HG03469 (cell line): ENCODE measurements at regions not wholly inside any gene's neighbourhood (a gene's known extent, or its start where the extent isn't known, plus 50 kb on each side); places are given as distances from the start of the nearest gene placed in this dataset.

Experiments
- ATAC-seq: cut with Tn5 transposase; IDR thresholded peaks from one replicate; pipeline ENCODE4 v1.9.1; 2021; ENCODE audit warnings: mild to moderate bottlenecking, moderate library complexity, moderate number of reproducible peaks; ENCODE audit not compliant: unreplicated experiment

DNA sequence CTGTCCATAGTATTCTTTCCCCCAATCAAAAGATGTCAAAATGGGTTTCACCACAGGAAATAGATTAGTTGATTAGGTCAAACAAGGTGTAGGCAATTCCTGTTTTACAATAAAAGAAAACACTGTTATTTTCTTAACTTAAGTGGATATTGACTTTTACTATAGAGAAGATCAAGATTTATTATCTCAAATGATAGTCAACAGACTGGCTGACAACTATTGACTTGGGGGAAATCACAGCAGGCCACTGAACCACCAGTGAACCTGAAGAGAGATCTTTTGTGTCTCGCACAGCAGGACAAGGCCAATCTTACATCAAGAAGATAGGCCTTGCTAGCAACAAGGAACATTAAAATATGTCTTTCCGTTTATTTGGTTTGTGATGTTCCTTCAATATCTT lies 1187.6 kb downstream of the SI start:
- ATAC-seq: no peak

DNA sequence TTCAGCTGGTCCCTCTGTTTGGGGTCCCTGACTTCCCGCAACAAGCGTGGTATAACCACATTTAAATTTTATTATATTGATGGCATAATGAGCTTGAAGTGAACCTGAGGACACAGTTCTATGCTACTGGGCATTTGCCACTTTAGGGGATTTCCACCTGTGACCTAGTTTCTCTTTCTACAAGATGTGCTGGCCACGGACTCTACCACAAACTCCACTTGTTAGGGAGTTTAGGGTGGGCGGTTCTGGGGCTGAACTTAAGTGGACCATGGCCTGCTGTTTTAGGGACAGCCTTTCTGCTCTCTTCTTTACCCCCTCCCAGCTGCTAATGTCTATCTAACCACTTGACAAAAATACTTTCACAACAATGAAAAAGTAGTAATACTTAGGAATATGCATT lies 1199.1 kb downstream of the SI start:
- ATAC-seq: no peak

DNA sequence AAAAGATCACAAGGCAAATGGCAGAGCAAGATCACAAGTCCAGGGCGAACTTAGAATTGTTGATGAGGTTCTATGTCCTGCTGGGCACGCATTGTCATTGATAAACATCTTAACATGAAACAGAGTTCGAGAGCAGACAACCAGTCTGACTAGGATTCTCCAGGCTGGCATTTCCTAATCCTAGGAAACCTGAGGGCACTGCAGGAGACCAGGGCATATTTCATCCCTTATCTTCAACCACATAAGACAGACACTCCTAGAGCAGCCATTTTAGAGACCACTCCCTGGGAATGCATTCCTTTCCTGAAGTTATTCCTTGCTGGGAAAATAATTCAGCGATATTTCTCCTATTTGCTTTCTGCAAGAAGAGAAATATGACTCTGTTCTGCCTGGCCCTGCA lies 1199.9 kb downstream of the SI start:
- no peak for ATAC-seq

DNA sequence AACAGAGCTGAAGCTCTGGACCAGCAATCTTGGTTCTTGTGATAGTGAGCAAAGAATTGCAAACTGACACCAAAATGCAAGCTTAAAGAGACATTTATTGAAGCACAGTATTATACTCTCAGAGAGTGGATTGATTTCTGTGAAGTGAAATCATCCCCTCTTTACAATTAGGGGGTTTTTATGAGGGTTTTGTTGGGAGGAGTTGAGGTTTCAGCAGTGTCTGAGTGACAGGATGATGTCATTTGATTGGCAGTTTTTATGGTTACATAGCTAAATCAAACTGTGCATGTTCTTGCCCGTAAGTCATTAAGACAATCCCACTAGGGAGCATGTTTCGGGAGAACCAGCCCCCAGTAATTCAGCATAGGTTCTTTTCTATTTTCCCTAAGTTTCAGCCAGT lies 1200.5 kb downstream of the SI start:
- no peak for ATAC-seq

DNA sequence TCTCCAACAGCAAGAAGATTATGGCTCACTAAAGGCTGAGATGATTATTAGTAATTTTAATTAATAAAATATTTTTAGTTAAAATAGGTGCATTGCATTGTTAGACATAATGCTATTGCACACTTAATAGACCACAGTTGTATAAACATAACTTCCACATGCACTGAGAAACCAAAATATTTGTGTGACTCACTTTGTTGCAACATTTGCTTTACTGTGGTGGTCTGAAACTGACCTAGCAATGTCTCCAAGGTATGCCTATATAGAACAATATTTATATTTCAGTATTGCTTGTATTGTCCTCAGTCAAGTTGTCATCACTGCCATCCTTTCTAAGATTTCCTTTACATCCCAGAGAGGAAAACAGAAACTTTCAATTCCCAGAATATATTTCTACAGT lies 1215.2 kb downstream of the SI start:
- ATAC-seq: no peak

DNA sequence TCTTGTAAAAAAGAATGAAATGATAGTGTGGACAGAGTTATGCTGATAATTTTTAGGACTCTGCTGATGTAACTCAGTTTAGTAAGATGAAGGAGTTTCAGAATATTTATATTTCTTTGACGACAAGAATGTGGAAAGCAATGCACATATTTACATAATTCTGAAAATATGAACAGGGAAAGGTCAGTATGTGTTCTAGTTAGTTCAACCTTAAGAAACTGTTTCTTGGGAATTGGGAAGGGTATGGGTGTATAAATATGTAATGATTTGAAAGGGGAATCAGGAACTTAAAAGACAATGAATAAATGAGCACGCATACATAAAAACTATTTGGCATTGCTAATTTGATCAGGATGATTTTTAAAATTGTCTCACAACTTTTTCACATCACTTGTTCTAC lies 1226.1 kb downstream of the SI start:
- no peak for ATAC-seq

DNA sequence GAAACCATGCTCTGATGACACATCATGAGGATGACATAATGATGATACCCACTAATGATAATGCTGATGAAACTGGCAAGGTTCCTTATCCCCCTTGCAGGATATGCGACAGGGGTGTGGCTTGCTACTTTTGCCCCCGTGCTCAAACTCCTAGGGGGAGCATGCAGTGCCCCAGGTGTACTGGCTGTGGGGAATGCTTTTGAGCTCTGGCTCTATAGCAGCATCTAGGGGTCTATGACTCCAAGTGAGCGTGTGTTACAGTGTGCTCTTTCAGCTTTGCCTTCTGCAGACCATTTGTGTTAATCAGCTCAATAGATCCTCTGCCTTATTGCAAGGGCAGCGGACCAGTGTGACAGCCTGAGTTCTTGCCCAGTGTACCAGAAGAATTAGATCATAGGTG lies 1239.5 kb downstream of the SI start:
- ATAC-seq: no peak

DNA sequence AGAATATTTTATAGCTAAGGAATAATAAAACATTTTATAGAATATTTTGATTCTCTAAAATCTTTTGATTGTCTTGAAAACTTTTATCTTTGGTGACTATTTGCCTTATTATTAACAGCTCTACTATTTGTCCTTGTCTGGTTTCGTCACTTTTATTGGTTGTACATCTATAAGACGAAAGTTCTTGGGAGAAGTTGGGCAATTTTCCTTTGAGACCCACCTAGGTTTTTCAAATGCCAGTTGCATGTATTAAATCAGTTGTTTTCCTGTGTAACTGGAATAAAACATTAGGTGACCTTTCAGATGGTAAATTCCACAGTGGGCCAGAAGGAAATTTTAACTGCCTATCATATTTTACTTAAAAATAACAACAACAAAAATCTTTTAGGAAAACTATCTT lies 1245.7 kb downstream of the SI start:
- ATAC-seq: no peak

DNA sequence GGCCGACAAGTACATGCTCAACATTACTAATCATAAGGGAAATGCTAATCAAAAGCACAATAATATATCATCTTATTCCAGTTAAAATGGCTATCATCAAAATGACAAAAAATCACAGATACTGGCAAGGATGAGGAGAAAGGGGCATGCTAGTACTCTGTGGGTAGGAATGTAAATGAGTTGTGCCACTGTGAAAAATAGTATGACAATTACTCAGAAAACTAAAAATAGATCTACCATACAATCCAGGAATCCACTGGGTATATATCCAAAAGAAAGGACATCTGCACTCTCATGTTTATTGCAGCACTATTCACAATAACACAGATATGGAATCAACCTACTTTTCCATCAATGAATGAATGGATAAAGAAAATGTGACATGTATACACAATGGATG lies 1256.5 kb downstream of the SI start:
- no peak for ATAC-seq

DNA sequence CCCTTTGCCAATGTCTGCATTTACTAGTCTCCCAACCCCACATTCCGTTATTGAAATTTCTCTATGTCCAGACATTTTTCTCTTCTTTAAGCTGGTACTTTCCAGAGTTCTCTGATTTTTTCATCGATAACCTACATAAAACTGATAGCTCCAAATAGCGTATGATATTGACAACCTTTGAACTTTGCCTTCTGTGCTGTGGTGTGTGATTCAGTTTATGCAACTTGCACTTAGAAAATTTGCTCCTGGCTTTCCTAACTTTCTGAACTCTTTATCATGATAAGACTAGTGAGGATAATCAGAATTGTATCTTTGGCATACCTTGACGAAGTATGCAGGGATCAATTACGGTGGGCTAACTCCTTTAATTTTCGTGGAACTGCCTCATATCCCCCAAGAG lies 1261.3 kb downstream of the SI start:
- no peak for ATAC-seq

DNA sequence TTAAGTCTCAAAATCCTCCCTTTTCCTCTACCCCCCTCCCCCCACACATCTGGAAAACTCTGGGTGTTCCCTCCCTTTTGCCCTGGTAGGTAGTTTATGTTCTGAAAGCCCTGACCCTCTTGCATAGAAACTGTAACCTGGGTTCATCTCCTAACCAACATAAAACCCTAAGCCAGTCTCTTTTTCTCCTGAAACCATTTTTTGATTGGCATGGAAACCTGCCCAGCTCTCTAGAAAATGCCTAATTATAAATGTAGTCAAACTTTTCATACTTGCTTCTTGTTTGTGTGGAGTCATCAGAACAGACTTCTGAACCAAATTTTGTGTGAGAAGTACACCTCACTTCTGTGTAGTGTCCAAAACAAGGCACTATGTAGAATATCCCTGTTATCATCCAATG lies 1264.4 kb downstream of the SI start:
- no peak for ATAC-seq

DNA sequence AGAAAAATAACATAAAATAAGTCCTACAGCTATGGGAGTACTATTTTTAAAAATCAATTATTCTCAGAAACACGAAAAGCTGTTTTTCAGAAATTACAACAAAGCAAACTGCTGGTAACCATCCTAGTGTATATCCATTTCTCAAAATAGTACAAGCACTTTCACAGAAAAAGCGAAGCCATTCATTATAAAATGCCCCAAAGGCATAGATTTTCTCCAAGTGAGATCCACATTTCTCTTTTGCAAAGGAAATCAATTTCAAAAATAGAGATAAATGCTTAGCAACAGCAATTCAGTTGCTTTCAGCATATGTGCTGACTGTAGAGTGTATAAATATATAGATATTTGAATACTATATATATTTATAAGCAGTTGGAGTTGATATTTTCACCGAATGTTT lies 1266.3 kb downstream of the SI start:
- no peak for ATAC-seq

DNA sequence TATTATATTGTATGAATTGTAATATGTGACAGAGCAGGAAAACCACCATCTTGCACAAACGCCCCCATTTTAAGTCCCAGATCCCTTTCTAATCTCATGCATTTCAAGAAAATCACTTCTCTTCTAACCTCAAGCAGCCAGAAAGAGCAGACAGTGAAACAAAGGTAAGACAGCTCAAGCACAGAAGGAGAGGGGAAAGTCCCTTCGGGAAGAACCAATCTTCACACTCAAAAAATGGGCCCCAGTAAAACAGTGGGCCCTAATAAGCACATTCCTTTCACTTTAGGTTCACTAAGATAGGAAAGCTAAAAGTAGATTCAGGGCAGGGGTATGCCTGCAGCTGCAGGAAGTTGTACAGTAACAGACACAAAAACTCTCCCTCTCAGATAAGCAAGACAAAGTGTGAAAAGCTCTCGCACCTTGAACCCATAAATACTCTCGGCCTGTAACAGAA lies 1268.7 kb downstream of the SI start:
- ATAC-seq: peak; percentile 56

DNA sequence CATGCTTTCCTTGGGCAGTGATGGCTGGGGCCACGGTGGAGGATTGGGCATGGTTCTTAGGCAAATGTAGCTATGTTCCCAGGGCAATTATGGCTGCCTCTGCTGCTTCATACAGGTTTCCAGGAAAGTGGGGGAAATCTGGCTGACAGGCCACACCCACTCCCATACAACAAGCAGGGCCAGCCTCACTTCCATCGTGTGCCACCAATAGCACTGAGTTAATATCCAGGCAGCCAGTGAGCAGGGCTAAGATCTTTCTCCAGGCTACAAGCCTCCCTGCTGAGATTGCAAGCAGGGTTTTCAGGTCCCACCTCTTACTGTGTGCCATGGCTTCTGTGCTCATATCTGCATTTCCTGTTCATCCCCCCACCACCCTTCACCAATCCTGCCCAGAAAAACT lies 1291.9 kb downstream of the SI start:
- no peak for ATAC-seq

DNA sequence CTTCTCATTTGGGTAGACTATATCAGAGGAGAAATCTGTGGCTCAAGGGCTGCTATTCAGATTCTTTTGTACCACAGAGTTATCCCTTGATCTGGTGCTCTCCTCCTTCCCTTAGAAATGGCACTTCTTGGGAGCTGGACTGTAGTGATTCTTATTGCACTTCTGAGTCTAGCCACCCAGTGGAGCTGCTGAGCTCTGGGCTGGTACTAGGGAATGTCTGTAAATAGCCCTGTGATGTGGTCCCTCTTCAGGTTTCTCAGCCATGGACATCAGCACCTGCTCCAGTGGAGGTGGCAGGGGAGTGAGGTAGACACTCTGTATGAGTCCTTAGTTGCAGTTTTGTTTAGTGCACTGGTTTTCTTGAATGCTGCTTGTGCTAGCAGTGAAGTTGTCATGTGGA lies 1292.6 kb downstream of the SI start:
- ATAC-seq: no peak

DNA sequence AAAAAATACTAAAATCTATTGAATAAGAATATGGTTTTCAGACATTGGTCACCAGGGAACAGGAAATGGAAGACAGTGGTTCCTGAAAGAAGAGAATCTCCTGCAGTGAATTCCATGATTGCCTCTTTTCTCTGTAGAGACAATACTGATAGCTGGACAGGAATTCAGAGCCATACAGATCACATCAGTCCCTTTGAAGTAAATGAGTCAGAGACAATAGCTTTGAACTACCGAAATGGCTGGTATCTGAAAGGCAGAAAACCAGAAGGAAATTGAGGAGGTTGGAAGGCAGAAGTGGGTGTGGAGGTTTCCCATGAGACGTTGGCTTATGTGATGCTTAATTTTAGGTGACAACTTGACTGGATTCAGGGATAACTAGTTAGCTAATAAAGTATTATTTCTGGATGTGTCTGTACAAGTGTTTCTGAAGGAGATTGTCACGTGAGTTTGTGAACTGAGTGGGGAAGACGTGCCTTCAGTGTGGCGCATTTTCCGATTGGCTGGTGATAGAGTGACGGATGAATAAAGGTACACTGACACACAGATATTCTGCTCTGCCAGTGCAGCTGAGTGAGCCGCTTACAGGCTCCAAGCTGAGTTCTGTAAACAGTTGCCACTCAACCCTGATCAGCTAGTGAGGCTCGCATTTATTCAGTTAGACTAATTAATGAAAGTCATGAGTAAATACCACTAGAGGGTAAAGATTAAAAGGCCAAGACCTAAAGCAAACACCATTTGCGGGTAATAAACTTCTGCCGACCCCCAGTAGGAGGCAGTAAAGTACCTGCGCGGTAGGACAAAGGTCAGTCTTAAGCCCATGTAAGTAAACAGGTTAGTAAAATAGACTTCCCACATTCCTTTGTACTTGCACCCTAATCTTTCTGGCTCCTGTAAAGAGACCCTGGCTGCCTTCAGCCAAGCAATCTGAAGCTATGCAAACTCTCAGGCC lies 1298.6 kb downstream of the SI start:
- ATAC-seq: no peak

DNA sequence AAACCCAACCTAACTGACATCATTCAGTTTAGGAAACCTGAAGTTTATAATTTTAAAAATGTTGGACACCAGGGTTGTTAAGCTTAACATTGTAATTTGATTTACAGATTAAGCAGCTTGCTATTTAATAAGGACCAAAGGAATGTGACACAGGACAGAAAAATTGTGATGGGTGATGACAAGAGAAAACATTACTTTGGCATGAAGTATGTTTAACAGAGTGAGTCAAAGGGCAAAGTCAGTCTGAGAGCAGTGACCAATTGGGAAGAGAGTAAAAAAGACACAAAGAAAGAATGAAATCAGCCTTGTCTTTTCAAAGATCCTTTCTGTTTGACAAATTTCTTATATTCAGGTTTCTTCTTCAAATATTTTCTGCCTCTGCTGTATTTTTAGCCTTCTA lies 1301.6 kb downstream of the SI start:
- ATAC-seq: no peak

DNA sequence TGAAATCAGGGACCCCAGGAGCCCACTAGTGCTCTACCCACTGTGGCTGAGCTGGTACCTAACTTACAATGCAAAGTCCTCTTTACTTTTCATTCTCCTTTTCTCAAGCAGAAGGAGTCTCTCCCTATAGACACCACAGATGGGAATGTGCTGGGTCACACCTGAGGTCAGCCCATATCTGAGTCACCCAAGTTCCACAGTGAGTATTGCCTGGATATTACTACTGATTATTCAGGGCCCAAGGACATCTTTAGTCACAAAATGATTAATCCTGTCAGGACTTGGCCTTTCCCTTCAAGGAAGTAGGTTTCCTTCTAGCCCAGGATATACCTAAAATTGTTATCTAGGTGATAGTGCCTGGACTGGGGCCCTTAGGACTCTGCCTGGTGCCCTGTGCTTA lies 1305.2 kb downstream of the SI start:
- ATAC-seq: no peak

DNA sequence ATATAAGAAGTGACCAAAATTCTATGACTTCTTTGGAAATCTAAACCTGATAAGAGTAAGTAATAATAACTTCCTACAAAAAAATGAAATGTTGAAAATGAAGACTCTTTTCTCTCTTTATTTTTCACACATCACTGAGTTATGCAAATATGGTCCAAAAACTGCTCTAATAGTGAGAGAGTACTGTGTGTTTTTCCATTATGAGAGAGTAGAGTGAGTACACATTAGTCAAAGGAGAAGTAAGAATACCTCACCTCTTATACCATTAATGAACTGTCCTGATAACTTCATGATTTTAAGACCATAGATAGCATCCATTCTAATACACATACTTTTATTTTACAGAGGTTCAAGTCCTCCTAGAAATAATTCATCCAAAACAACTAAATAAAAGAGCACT lies 1310.2 kb downstream of the SI start:
- ATAC-seq: no peak

DNA sequence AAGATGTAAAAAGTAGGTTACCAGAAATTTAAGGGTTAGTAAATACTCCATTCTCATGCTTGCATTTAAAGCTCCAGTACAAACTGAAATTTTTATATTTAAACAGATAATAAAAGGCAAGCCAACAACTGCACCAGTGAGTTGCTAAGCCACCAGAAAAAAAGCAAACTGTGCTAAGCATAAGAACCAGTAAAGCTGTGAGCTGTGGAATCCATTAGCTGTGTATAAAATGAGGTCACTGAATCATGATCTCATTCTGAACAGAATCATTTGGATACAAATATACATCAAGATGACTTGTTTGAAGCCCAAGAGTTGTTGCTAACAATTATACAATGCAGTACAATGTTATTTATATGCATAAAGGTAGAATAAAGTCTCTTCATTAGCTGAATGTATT lies 1312.2 kb downstream of the SI start:
- ATAC-seq: no peak

DNA sequence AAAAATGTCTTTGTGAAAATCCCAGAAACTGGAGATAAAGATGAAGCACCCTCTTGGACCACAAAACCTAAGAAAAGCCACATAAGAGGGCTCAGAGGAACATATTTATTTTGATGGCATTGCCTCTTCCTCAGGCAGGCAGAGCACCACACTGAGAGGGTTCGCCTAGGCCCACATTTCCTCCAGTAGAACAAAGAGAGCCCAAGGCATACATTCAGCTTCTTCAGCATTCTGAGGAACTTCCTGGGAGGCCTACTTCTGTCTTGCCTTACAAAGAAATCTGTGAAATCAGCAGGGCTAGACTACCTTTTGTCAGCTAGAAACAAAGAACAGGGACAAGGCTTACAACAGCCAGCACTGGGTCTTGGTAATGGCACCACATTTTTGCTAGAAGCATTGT lies 1325.3 kb downstream of the SI start:
- ATAC-seq: no peak

DNA sequence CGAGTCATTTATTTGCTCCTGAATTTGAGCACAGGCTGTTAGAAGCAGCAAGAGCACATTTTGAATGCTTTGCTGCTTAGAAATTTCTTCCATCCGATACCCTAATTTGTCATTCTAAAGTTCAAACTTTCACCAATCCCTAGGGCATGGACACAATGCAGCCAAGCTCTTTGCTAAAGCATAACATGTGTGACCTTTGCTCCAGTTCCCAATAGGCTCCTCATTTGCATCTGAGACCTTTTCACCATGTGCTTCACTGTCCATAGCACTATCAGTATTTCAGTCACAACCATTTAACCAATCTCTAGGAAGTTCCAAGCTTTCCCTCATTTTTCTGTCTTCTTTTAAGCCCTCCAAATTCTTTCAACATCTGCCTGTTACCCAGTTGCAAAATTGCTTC lies 1333.1 kb downstream of the SI start:
- ATAC-seq: no peak

DNA sequence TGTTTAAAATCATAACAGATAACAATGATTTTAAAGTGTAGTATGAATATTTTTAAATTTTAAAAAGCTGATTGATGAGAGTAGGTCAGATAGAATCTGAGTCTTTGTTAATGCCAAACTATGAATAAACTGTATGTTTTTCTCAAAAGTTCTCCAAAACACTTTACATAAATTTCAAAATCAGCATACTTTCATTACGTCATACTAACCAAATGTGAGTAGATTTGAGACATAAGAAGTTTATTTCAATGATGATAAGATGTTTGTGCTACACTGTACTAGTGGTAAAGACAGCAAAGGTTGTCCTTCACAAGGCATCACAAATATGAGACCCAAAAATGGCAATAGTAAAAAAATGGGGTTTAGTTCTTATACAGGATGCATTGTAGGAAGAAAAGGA lies 1342.9 kb downstream of the SI start:
- ATAC-seq: no peak
